Urothelium cell line (cell line): ENCODE measurements at regions not wholly inside any gene's neighbourhood (a gene's known extent, or its start where the extent isn't known, plus 50 kb on each side); places are given as distances from the start of the nearest gene placed in this dataset.

Source experiments
- DNase-seq: peaks from one replicate; pipeline ENCODE4 v3.0.0; 2011; ENCODE audit warnings: low spot score, mixed read lengths
- FAIRE-seq: peaks from 2 replicates; lab custom pipeline; 2011; peaks lifted over from hg19 to GRCh38; lab: Jason Lieb, UNC

- no peak for DNase-seq
- FAIRE-seq: peak; percentile 9
Observed at GRCh38 chr2:123095219-123095835, 929.8 kb upstream of the CNTNAP5 start.

DNA sequence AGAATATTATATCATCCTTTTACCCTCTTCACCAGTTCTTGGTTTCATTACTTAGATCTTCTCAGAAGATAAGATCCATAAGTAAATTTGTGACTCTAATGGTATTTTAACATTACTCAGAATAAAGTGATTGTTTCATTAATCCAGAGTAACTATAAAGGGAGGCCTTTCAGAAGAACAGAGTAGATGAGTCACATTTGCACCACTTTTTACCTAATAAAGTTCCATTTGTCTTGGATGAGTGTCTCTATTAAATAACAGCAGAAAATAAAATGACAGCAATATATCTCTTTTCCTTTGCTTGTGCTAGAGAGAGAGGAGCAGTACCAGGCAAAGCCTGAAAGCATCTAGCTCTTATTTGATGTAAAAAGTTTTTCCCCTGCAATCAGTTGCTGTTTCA, 926.5 kb upstream of the CNTNAP5 start:
- DNase-seq: no peak
- FAIRE-seq: no peak

- no peak for FAIRE-seq
- DNase-seq: no peak
Observed at GRCh38 chr2:123101434-123101833, 923.7 kb upstream of the CNTNAP5 start.

- no peak for FAIRE-seq
- no peak for DNase-seq
Observed at GRCh38 chr2:123103902-123104301, 921.2 kb upstream of the CNTNAP5 start.

DNA sequence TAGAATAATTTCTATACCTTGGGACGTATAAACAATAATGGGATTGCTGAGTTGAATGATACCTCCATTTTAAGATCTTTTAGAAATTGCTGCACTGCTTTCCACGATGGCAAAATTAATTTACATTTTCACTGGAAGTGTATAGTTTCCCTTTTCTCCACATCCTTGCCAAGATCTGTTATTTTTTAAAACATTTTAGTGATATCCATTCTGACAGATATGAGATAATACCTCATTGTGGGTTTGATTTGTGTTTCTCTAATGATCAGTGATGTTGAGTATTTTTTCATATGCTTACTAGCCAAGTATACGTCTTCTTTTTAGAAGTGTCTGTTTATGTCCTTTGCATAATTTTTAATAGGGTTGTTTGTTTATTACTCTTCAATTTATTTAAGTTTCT, 908.5 kb upstream of the CNTNAP5 start:
- no peak for FAIRE-seq
- DNase-seq: no peak

- FAIRE-seq (no peak), DNase-seq (no peak)
Observed at GRCh38 chr2:123127236-123127635, 897.9 kb upstream of the CNTNAP5 start.

DNA sequence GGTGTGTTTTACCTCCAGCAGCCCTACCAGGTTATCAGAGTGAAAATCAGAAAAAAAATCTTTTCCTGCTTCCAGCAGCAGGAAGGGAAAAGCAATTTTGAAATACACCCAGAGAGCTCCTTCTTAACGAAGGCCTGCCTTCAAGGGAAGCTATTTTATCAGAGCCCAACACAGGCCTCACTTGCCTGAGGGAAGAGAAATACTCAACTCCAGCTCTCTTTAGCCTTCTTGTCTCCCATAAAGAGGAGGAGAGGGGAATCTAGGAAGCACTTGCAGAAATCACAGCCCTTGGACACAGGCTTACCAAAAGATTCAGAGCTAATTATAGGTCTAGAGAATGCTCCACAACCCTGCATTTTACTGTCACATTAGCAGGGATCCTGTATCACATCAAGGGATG, 896.1 kb upstream of the CNTNAP5 start:
- FAIRE-seq: no peak

DNA sequence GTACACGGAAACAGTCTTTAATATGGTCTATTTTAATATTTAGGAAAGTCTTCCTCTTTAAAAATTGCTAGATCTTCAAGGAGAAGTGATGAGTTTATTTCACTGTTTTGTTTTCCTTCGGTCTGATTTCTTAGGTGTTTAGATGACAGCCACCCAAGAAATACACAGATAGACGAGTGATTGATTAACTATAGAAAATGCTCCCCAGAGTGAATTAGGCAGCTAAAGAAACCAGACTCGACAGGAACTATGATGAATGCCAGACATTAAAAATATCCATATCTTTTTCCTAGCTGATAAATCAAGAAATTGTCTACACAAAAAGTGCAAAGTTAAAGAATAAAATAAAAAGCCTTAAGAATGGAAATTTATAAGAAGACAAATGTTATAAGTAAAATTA, 888.7 kb upstream of the CNTNAP5 start:
- FAIRE-seq: no peak
- DNase-seq: no peak

More for the DNA sequence above, 896.1 kb upstream of the CNTNAP5 start:
- DNase-seq: no peak

- no peak for FAIRE-seq
- no peak for DNase-seq
Observed at GRCh38 chr2:123144082-123144481, 881.0 kb upstream of the CNTNAP5 start.

- no peak for FAIRE-seq
Observed at GRCh38 chr2:123153041-123153440, 872.0 kb upstream of the CNTNAP5 start.

DNA sequence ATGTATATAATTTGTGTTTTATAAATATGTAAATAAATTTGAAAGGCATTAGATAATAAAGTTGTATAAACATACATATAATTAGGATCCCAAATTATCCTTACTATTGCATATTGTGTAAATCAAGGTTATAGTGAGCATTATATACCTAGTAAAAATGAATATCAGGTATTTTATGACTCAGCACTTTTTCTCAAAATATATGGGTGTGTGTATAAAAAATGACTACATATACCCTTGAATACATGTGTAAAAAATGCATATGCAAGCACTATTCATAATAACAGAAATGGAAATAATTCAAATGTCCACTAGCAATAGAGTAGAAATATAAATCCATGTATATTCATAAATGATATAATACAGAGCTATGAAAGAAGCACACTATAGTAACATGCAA, 870.9 kb upstream of the CNTNAP5 start:
- DNase-seq (no peak), FAIRE-seq (no peak)

More at GRCh38 chr2:123153041-123153440, 872.0 kb upstream of the CNTNAP5 start:
- DNase-seq: no peak

DNA sequence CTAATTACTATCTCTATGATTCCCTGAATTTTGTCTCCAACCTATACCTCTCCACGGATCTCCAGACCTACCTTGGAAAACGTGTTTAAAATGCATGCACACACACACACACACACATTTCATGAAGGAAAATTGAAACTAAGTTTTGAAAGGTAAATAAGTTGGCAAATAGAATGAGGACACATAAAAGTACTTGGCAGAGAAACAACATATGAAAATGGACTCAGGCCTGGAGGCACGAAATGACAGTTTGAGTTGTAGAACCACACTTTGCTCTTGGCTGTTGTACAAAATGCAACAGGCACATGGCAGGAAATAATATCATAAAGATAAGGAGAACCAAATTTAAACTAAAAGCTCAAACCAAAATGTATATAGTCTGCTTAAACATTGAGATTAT, 868.1 kb upstream of the CNTNAP5 start:
- no peak for FAIRE-seq
- no peak for DNase-seq

- DNase-seq (no peak), FAIRE-seq (no peak)
Observed at GRCh38 chr2:123162400-123163016, 862.6 kb upstream of the CNTNAP5 start.

DNA sequence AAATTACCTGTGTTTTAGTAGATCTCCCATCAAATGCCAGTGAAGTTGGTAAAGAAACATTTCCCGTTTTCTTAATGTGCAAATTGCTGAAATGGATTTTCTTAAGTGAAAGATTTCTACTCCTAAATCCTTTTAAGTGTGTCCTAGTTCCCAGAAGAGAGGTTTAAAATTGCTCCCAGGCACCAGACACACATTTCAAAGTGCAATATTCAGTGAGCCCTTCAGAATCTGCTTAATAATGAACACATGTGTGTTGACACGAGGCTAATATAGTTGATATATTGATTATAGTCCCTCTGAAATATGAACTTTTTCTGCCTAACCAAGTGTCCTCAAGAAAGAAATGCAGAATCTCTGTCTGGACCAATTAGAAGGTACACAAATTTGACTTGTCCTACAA, 861.7 kb upstream of the CNTNAP5 start:
- no peak for FAIRE-seq
- DNase-seq: no peak

DNA sequence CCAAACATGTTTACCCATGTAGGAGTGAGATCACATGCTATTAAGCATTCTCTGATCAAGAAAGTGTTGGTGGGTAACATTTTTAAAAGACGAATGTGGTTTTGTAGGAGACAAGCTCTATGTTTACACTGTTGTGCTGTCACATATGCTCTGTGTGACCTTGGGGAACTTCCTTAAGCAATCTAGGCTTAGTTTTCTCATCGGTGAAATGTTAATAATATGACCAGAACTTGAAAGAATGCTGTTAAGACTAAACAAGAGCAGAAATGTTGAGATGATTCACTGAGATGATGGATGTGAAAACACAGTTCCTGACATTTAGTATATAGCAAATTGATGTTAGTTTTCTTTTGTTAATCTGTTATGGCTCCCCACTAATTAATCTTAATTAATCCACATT, 860.9 kb upstream of the CNTNAP5 start:
- FAIRE-seq: no peak

DNA sequence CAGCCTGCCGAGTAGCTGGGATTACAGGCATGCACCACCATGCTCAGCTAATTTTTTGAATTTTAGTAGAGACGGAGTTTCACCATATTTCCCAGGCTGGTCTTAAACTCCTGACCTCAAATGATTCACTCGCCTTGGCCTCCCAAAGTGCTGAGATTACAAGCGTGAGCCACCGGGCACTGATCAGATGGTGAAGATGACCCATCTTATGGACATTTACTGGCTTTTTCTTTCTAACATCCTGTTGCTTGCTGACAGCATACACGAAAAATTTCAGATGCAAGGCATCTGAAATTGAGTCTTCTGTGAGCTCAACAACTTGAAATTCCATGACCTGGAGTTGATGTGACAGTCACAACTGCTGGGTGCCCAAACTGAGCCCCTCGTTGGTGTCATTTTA, 859.5 kb upstream of the CNTNAP5 start:
- DNase-seq: no peak
- FAIRE-seq: no peak

More for the DNA sequence above, 860.9 kb upstream of the CNTNAP5 start:
- DNase-seq: no peak

GRCh38 chr2:123179526-123179925, 845.6 kb upstream of the CNTNAP5 start:
- FAIRE-seq: no peak

DNA sequence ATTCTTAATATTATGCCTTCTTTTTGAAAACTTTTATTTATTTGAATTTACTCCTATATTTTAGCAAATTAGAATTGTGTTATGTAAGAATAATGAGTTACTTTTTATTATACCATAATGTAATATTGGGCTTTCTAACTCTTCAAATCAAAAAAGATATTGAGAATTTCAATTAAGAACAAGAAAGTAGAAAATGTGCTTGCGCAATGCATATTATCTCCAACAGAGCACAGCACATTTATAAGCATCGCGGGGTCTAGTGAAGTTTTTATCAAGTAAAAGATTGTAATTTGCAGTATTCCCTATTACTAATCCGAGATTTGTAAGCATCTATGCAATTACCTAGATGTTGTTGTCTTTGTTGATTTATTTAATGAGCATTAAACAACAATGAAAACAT, 829.1 kb upstream of the CNTNAP5 start:
- FAIRE-seq (no peak), DNase-seq (no peak)

More at GRCh38 chr2:123179526-123179925, 845.6 kb upstream of the CNTNAP5 start:
- no peak for DNase-seq

GRCh38 chr2:123200035-123200434, 825.1 kb upstream of the CNTNAP5 start:
- no peak for DNase-seq
- no peak for FAIRE-seq

DNA sequence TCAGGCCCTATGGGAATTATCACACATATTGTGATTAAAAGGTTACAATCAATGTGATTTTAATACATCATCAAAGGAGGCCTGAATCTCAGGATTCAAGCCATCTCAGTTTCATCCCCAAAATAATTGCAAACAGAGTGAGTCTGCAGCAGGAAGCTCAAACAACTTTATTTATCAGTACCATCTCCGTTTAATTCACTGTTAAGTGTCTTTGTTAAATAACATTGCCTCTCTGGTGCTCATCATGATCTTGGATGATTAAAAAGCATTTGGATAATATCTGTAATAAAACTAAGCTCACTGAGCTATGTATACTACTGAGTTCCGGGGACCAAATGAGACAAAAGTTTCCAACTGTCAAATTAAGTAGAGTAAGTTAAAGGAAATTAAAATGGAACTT, 817.8 kb upstream of the CNTNAP5 start:
- DNase-seq: no peak
- no peak for FAIRE-seq

DNA sequence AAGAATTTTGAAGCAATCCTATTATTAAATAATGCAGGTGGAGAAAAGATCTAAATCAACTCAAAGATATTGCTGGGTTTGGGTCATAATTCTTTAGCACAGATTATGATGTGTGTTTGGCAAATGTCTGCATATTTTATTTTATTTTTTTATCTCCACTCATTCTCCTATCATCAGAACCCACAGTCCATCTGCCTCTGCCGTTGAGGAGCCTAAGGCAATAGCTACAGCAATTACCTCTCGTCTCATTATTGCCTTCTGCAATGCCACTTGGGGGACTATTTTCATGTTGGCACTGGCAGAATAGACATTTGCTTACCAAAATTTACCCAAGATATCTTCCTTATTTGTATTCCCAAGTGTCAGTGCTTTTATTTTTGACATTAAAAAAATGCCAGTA, 815.9 kb upstream of the CNTNAP5 start:
- no peak for DNase-seq
- FAIRE-seq: no peak

DNA sequence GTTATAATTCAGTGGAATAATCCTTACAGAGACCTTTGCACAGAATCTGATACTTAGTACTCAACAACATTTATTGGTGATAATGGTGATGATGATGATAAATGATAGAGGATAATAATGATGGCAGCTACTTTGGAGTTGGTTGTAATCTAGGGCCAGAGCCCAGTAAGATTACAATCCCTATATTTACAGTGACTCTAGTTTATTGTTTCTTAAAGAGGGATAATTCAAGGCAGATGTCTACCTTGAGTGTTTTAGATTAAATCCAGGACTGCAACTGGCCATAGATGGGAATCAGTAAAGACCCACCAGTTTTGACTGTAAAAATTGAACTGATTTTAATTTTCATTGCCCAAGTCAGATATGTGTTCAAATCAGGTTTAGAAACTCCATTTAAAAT, 813.9 kb upstream of the CNTNAP5 start:
- no peak for DNase-seq
- no peak for FAIRE-seq

GRCh38 chr2:123245156-123245555, 779.9 kb upstream of the CNTNAP5 start:
- FAIRE-seq (no peak), DNase-seq (no peak)
